ENCODE measurements at regions not wholly inside any gene's neighbourhood (a gene's known extent, or its start where the extent isn't known, plus 50 kb on each side); places are given as distances from the start of the nearest gene placed in this dataset.

- Histone ChIP-seq H3K27me3 (ENCODE audit: insufficient read depth) (no peaks in the 10 kb centered on the region), H3F3A (replicated peaks; ENCODE audit: insufficient read depth) (no peaks in the 10 kb centered on the region), H3K9me3 (no peaks in the 10 kb centered on the region), H3K79me2 (ENCODE audit: insufficient read depth) (no peaks in the 10 kb centered on the region), H3K9me2 (no peaks in the 10 kb centered on the region), H3K27ac (ENCODE audit: low read depth in 2 of 2, low read length in 1 of 2) (no peak overlapping the region), H3K36me3 (replicated peaks in 1 of 2; ENCODE audit: control insufficient read depth in 1 of 2, insufficient read depth in 2 of 2, low read length in 1 of 2) (no peaks in the 10 kb centered on the region), H3K4me2 (no peak overlapping the region), H3K9ac (no peak overlapping the region), H3K4me1 (ENCODE audit: control insufficient read depth in 1 of 2, insufficient read depth in 2 of 2, low read depth in 1 of 2, low read length in 1 of 2) (peaks cover 0 to 9% of the 10 kb centered on the region in 2 experiments; a peak in 1 of 4 replicates), H3K4me3 (ENCODE audit: low read depth in 2 of 2, low read length in 1 of 2) (no peak overlapping the region), H4K20me1 (ENCODE audit: insufficient read depth) (no peaks in the 10 kb centered on the region), H2AFZ (ENCODE audit: low read depth) (no peak overlapping the region)
- WGBS (ENCODE audit: low lambda C conversion rate), result 90% methylated on average over 1 of the region's 1 CpG
- TF ChIP-seq TEAD4 (IDR thresholded peaks at IDR 0.05; ENCODE audit: borderline replicate concordance, insufficient read depth) (no peak), RAD21 (IDR thresholded peaks at IDR 0.05; ENCODE audit: low read length) (peak; percentile 40; the same call in 1 of the 2 replicates), FOXM1 (IDR thresholded peaks at IDR 0.05; ENCODE audit: low read depth) (no peak), CTCF (IDR thresholded peaks at IDR 0.05) (peak; percentile 23; the same call in 1 of the 2 replicates)
- POLR2A ChIA-PET, result no interaction called here
- DNase-seq, result no peak
- CTCF ChIA-PET, result no interaction called here
Measured at GRCh38 chr1:220339581-220339980, 67.3 kb upstream of the RAB3GAP2 start.

GRCh38 chr1:220338759-220339158, 66.5 kb upstream of the RAB3GAP2 start:
- Histone ChIP-seq H3K9me2 (no peaks in the 10 kb centered on the region), H3K4me3 (ENCODE audit: low read depth in 2 of 2, low read length in 1 of 2) (no peak overlapping the region), H3K79me2 (ENCODE audit: insufficient read depth) (no peaks in the 10 kb centered on the region), H3K27me3 (ENCODE audit: insufficient read depth) (no peaks in the 10 kb centered on the region), H4K20me1 (ENCODE audit: insufficient read depth) (no peaks in the 10 kb centered on the region), H3K9me3 (no peaks in the 10 kb centered on the region), H2AFZ (ENCODE audit: low read depth) (no peak overlapping the region), H3K9ac (no peak overlapping the region), H3K36me3 (replicated peaks in 1 of 2; ENCODE audit: control insufficient read depth in 1 of 2, insufficient read depth in 2 of 2, low read length in 1 of 2) (no peaks in the 10 kb centered on the region), H3F3A (replicated peaks; ENCODE audit: insufficient read depth) (no peaks in the 10 kb centered on the region), H3K4me2 (no peak overlapping the region), H3K27ac (ENCODE audit: low read depth in 2 of 2, low read length in 1 of 2) (no peak overlapping the region), H3K4me1 (ENCODE audit: control insufficient read depth in 1 of 2, insufficient read depth in 2 of 2, low read depth in 1 of 2, low read length in 1 of 2) (peaks cover 0 to 9% of the 10 kb centered on the region in 2 experiments; a peak in 1 of 4 replicates)
- ChIA-PET POLR2A (no interaction called here), CTCF (no interaction called here)
- 100% methylated on average over 1 of the region's 1 CpG for WGBS (ENCODE audit: low lambda C conversion rate)
- no peak for DNase-seq
- TF ChIP-seq POLR2AphosphoS5 (IDR thresholded peaks at IDR 0.05; ENCODE audit: low read depth, low read length) (no peak), FOXJ3 (CRISPR knock-in tag; IDR thresholded peaks at IDR 0.05) (no peak), TEAD4 (IDR thresholded peaks at IDR 0.05; ENCODE audit: borderline replicate concordance, insufficient read depth) (no peak), SMC3 (IDR thresholded peaks at IDR 0.05; ENCODE audit: low read depth, low read length) (no peak), FOSL2 (IDR thresholded peaks at IDR 0.05; ENCODE audit: borderline replicate concordance, low read depth) (no peak), CHD2 (IDR thresholded peaks at IDR 0.05; ENCODE audit: low read length, partially characterized antibody) (no peak), MEF2A (IDR thresholded peaks at IDR 0.05; ENCODE audit: borderline replicate concordance, low read depth) (no peak), FOXM1 (IDR thresholded peaks at IDR 0.05; ENCODE audit: low read depth) (no peak), SIN3A (IDR thresholded peaks at IDR 0.05; ENCODE audit: borderline replicate concordance, low read depth, low read length) (no peak)
